IMR-90 (cell line): ENCODE measurements at regions not wholly inside any gene's neighbourhood (a gene's known extent, or its start where the extent isn't known, plus 50 kb on each side); places are given as distances from the start of the nearest gene placed in this dataset.

Experiments
- ATAC-seq: fragments of 200-7000 bp; cut with Tn5 transposase; 2 replicates; pipeline ENCODE4 v1.9.1; 2020; ENCODE audit warnings: low read depth, mild to moderate bottlenecking, moderate library complexity
- BruUV-seq: library from RNA; stranded (reverse); fragments of 400-500 nt; replicated peaks from 2 replicates; lab custom pipeline; 2021; lab: Mats Ljungman, UMichigan
- CTCF ChIA-PET: fragments of 300-600 bp; formaldehyde crosslinking; extraction: SDS; loops from one replicate; lab custom pipeline; 2021; ENCODE audit warnings: antibody characterized with exemption; lab: Yijun Ruan, JAX
- POLR2A ChIA-PET: fragments of 300-600 bp; sonication (Branson Sonifier 250); formaldehyde crosslinking; loops from one replicate; lab custom pipeline; 2022; ENCODE audit warnings: antibody characterized with exemption; ENCODE audit not compliant: unreplicated experiment; lab: Charles Lee
- DNase-seq: peaks from one replicate; pipeline ENCODE4 v3.0.0; 2013
- H2AFZ ChIP-seq: replicated peaks from 2 replicates; pipeline ENCODE3; 2013; ENCODE audit warnings: low read length, mild to moderate bottlenecking; ENCODE audit not compliant: poor library complexity
- H2AK5ac ChIP-seq: 2 replicates; pipeline ENCODE4 v1.6.1; 2013; ENCODE audit warnings: low read depth, low read length, inconsistent platforms
- H2AK9ac ChIP-seq: replicated peaks from 2 replicates; pipeline ENCODE3; 2013; ENCODE audit warnings: mild to moderate bottlenecking, low read depth, low read length, moderate library complexity; ENCODE audit not compliant: poor library complexity
- H2BK120ac ChIP-seq: 2 replicates; pipeline ENCODE4 v1.6.1; 2013; ENCODE audit warnings: low read depth, low read length, inconsistent platforms
- H2BK15ac ChIP-seq: 3 replicates; pipeline ENCODE4 v1.6.1; 2013; ENCODE audit warnings: low read depth, low read length, inconsistent platforms
- H2BK20ac ChIP-seq: 2 replicates; pipeline ENCODE4 v1.6.1; 2013; ENCODE audit warnings: low read depth, mild to moderate bottlenecking, inconsistent platforms, low read length, moderate library complexity
- H2BK5ac ChIP-seq: 2 replicates; pipeline ENCODE4 v1.6.1; 2013; ENCODE audit warnings: mild to moderate bottlenecking, low read depth, low read length, inconsistent platforms; ENCODE audit not compliant: poor library complexity, severe bottlenecking
- H3K14ac ChIP-seq: replicated peaks from 2 replicates; pipeline ENCODE4 v1.6.1; 2013; ENCODE audit warnings: low read depth, low read length, inconsistent platforms
- H3K18ac ChIP-seq: 2 replicates; pipeline ENCODE4 v1.6.1; 2013; ENCODE audit warnings: low read depth, low read length, control low read depth
- H3K23ac ChIP-seq: 2 replicates; pipeline ENCODE4 v1.6.1; 2013; ENCODE audit warnings: low read depth, low read length, inconsistent platforms
- H3K27ac ChIP-seq: 2 replicates; pipeline ENCODE4 v1.5.1; 2013; ENCODE audit warnings: mild to moderate bottlenecking, control low read depth, low read length; ENCODE audit not compliant: insufficient read depth
- H3K27me3 ChIP-seq: 2 replicates; pipeline ENCODE4 v1.6.1; 2013; ENCODE audit warnings: low read length; ENCODE audit not compliant: control insufficient read depth, insufficient read depth
- H3K36me3 ChIP-seq: 2 replicates; pipeline ENCODE4 v1.6.1; 2013; ENCODE audit warnings: low read length, mixed read lengths; ENCODE audit not compliant: control insufficient read depth, insufficient read depth
- H3K4ac ChIP-seq: 2 replicates; pipeline ENCODE4 v1.6.1; 2013; ENCODE audit warnings: low read depth, low read length, inconsistent platforms
- H3K4me1 ChIP-seq: 2 replicates; pipeline ENCODE4 v1.6.1; 2013; ENCODE audit warnings: low read length, mixed read lengths; ENCODE audit not compliant: control insufficient read depth, insufficient read depth
- H3K4me2 ChIP-seq: 2 replicates; pipeline ENCODE4 v1.6.1; 2013; ENCODE audit warnings: low read depth, mild to moderate bottlenecking, control low read depth, low read length, moderate library complexity
- H3K4me3 ChIP-seq: 2 replicates; pipeline ENCODE4 v1.5.1; 2013; ENCODE audit warnings: low read depth, mild to moderate bottlenecking, control low read depth, low read length, moderate library complexity; ENCODE audit not compliant: insufficient read depth
- H3K56ac ChIP-seq: 2 replicates; pipeline ENCODE4 v1.6.1; 2013; ENCODE audit warnings: low read length, inconsistent platforms; ENCODE audit not compliant: insufficient read depth; ENCODE audit errors: extremely low read depth
- H3K79me1 ChIP-seq, 2 experiments: 2 replicates each; pipeline ENCODE4 v1.6.1; 2013; ENCODE audit warnings: low read length in 2 of 2, inconsistent platforms in 1 of 2, low read depth in 1 of 2
- H3K9ac ChIP-seq: 2 replicates; pipeline ENCODE4 v1.6.1; 2013; ENCODE audit warnings: low read depth, low read length, control low read depth
- H3K9me1 ChIP-seq: 2 replicates; pipeline ENCODE4 v1.6.1; 2013; ENCODE audit warnings: low read length, inconsistent platforms; ENCODE audit not compliant: insufficient read depth
- H3K9me3 ChIP-seq: 2 replicates; pipeline ENCODE4 v1.6.1; 2013; ENCODE audit warnings: low read length; ENCODE audit not compliant: control insufficient read depth, insufficient read depth
- H4K20me1 ChIP-seq: 2 replicates; pipeline ENCODE4 v1.6.1; 2013; ENCODE audit warnings: low read length, inconsistent platforms; ENCODE audit not compliant: insufficient read depth
- H4K5ac ChIP-seq: 2 replicates; pipeline ENCODE4 v1.6.1; 2013; ENCODE audit warnings: mild to moderate bottlenecking, low read depth, low read length, control low read depth
- H4K8ac ChIP-seq, 2 experiments: 2 replicates each; pipeline ENCODE4 v1.6.1; 2013; ENCODE audit warnings: low read depth in 2 of 2, low read length in 2 of 2, control low read depth in 1 of 2, inconsistent platforms in 1 of 2
- H4K91ac ChIP-seq: 2 replicates; pipeline ENCODE4 v1.6.1; 2013; ENCODE audit warnings: low read depth, low read length, inconsistent platforms; ENCODE audit not compliant: insufficient read depth
- CEBPB ChIP-seq: IDR thresholded peaks from 2 replicates; pipeline ENCODE4 v1.6.1; 2012; ENCODE audit warnings: low read depth, low read length, improper control_type of control experiment
- ELK1 ChIP-seq: fragments of 150-350 bp; IDR thresholded peaks from 2 replicates; pipeline ENCODE4 v1.6.1; 2016; ENCODE audit warnings: low read depth, mild to moderate bottlenecking, low read length, moderate library complexity, borderline replicate concordance
- MXI1 ChIP-seq: IDR thresholded peaks from 2 replicates; pipeline ENCODE4 v1.6.1; 2012; ENCODE audit warnings: low read depth, mild to moderate bottlenecking, low read length, moderate library complexity, borderline replicate concordance
- POLR2A ChIP-seq: IDR thresholded peaks from 2 replicates; pipeline ENCODE4 v1.6.1; 2012; ENCODE audit warnings: mild to moderate bottlenecking, low read depth, low read length
- WGBS, 2 experiments: methylation state at CpG; one replicate each; pipeline versions ENCODE4 v1.1.5 to v1.1.7; 2013; ENCODE audit warnings: missing lambda C conversion rate in 2 of 2; ENCODE audit not compliant: insufficient read length in 1 of 2; ENCODE audit errors: extremely low coverage in 2 of 2; 5-methylcytosine and 5-hydroxymethylcytosine counted together
- dilution Hi-C: fragments of 300-500 bp; cut with HindIII; formaldehyde crosslinking; loops from one replicate; pipeline ENCODE4 v1.14.3; 2018; ENCODE audit warnings: low sequenced_read_pairs; ENCODE audit not compliant: unreplicated experiment
- in situ Hi-C: fragments of 300-500 bp; cut with MboI; formaldehyde crosslinking; loops from 3 replicates; pipeline ENCODE4 v1.14.3; 2019; ENCODE audit warnings: low sequenced_read_pairs, inconsistent platforms, mixed read lengths
- intact Hi-C: fragments of 100-400 bp; cut with micrococcal nuclease; formaldehyde crosslinking; loops from 2 replicates; pipeline ENCODE4 v1.10.0; 2022

- Histone ChIP-seq H2BK5ac (no peak overlapping the region), H2AFZ (no peak overlapping the region), H3K27ac (no peak overlapping the region), H3K56ac (no peak overlapping the region), H3K4ac (no peak overlapping the region), H3K4me1 (no peaks in the 10 kb centered on the region), H3K23ac (no peak overlapping the region), H3K27me3 (no peaks in the 10 kb centered on the region), H2BK20ac (no peak overlapping the region), H2AK5ac (no peak overlapping the region), H3K14ac (no peak overlapping the region), H4K91ac (no peak overlapping the region), H2BK15ac (no peak overlapping the region), H2AK9ac (no peak overlapping the region), H3K9me3 (no peaks in the 10 kb centered on the region), H3K79me1 (no peaks in the 10 kb centered on the region), H4K20me1 (no peaks in the 10 kb centered on the region), H3K4me3 (no peak overlapping the region), H4K5ac (no peak overlapping the region), H3K36me3 (no peaks in the 10 kb centered on the region), H2BK120ac (no peak overlapping the region), H3K9me1 (no peaks in the 10 kb centered on the region), H3K4me2 (no peak overlapping the region), H3K18ac (no peak overlapping the region), H3K9ac (no peak overlapping the region), H4K8ac (no peak overlapping the region)
- 20% methylated on average over 2 of the region's 5 CpGs; no CpG with 5 or more reads in 1 of the 2 experiments for whole genome bisulfite sequencing, 2 experiments
- TF ChIP-seq ELK1 (no peak), CEBPB (no peak), POLR2A (no peak), MXI1 (no peak)
- in situ Hi-C loops (no loop called here), intact Hi-C loops (no loop called here), dilution Hi-C loops (no loop called here)
- BruUV-seq: no TSS peak
- no peak for ATAC-seq
- CTCF ChIA-PET: no interaction called here
- POLR2A ChIA-PET: no interaction called here
- no peak for DNase-seq
These were observed 382.2 kb upstream of the IGFBP7 start for GRCh38 chr4:57492251-57492878.
